ENCODE measurements at regions not wholly inside any gene's neighbourhood (a gene's known extent, or its start where the extent isn't known, plus 50 kb on each side); places are given as distances from the start of the nearest gene placed in this dataset.
A peak's percentile ranks its signal among the peaks of the same experiment; 100 is the strongest.

DNA sequence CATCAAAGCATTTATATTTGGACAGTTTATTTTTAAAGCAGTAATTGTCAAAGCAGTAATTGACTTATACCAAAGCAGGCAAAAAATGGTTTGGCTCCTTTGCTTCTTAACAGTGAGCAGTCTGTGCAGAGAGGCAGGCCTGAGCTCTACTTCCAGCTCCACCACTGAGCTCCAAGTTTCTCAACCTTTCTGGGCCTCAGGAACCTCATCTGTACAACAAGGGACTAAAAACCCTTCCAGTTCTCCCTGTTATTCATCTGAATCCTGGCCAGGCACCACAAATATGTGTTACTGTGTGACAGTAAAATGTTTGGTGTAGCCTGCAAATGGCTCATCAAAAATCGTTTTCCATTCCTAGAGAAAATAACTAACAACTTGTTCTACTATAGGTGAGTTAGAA, 88.7 kb upstream of the TTC29 start:
- TF ChIP-seq, protein P1, sequence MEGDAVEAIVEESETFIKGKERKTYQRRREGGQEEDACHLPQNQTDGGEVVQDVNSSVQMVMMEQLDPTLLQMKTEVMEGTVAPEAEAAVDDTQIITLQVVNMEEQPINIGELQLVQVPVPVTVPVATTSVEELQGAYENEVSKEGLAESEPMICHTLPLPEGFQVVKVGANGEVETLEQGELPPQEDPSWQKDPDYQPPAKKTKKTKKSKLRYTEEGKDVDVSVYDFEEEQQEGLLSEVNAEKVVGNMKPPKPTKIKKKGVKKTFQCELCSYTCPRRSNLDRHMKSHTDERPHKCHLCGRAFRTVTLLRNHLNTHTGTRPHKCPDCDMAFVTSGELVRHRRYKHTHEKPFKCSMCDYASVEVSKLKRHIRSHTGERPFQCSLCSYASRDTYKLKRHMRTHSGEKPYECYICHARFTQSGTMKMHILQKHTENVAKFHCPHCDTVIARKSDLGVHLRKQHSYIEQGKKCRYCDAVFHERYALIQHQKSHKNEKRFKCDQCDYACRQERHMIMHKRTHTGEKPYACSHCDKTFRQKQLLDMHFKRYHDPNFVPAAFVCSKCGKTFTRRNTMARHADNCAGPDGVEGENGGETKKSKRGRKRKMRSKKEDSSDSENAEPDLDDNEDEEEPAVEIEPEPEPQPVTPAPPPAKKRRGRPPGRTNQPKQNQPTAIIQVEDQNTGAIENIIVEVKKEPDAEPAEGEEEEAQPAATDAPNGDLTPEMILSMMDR (IDR thresholded peaks at IDR 0.05; ENCODE audit: control insufficient read depth, insufficient read depth, low read depth, low read length, missing control alignments), result no peak
- DNase-seq (ENCODE audit: low read depth), result peak; percentile 21
- H3K4me3 ChIP-seq (ENCODE audit: control insufficient read depth, low read depth, low read length), result no peak overlapping the region

DNA sequence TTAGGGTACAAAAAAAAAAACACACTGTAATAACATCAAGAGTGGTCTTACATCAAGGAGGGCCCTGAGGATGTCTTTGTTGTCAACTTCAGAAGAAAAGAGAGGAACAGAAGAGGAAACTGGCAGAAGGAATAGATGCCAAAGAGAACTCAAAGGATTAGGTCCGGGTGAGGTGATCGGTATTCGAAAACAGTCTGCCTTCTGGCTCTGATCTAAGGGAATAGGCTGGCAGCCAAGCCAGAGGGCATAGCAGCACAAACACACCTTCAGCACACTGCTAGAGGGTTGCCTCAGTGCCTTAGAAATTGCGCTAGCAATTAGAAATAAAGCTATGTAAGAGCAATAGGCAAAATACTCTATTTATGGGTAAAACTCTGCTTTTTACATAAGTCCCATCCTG, 91.4 kb upstream of the TTC29 start:
- TF ChIP-seq, protein P1 (IDR thresholded peaks at IDR 0.05; ENCODE audit: control insufficient read depth, insufficient read depth, low read depth, low read length, missing control alignments), result no peak
- no peak for DNase-seq (ENCODE audit: low read depth)
- H3K4me3 ChIP-seq (ENCODE audit: control insufficient read depth, low read depth, low read length), result no peak overlapping the region

- TF ChIP-seq, protein P1 (IDR thresholded peaks at IDR 0.05; ENCODE audit: control insufficient read depth, insufficient read depth, low read depth, low read length, missing control alignments), result no peak
- no peak overlapping the region for H3K4me3 ChIP-seq (ENCODE audit: control insufficient read depth, low read depth, low read length)
- DNase-seq (ENCODE audit: low read depth), result no peak
These were observed 94.4 kb upstream of the TTC29 start for GRCh38 chr4:147039976-147040575.

DNA sequence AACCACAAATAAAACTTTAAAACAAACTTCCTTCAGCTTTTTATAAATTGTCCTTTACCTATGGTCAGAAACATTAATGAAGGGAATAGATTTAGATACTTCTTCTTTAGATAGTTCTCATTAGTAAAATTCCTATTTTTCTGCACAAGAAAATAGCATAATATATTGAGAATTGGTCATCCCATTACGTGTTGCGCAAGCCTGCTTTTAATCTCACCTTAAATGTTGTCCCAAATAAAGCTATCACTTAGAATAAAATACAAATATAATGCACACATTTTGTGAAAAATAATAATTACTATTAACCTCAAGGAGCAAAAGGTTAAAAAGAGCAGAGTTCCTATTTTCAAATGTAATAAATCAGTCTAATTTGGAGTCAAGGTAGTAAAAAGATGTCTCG, 95.2 kb upstream of the TTC29 start:
- TF ChIP-seq, protein P1 (IDR thresholded peaks at IDR 0.05; ENCODE audit: control insufficient read depth, insufficient read depth, low read depth, low read length, missing control alignments), result no peak
- DNase-seq (ENCODE audit: low read depth), result no peak
- no peak overlapping the region for H3K4me3 ChIP-seq (ENCODE audit: control insufficient read depth, low read depth, low read length)

DNA sequence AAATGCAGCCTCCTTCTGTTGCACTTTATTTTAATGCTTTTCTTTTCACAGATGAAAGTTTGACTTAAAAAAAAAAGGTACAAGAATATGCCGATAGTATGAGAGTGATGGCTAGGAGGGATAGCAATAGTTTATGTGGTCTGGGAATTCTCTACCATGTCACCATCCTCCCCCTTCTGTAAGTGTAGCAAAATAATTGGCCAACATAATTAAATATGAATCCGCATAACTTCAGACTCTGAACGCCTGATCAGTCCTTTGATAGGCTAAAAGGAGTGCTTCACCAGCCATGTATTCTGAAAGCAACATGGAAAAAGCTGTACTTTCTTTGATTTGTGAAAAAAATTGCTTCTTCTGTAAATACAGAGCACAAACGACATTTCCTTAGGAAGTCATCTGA, 95.7 kb upstream of the TTC29 start:
- TF ChIP-seq, protein P1 (IDR thresholded peaks at IDR 0.05; ENCODE audit: control insufficient read depth, insufficient read depth, low read depth, low read length, missing control alignments), result no peak
- no peak overlapping the region for H3K4me3 ChIP-seq (ENCODE audit: control insufficient read depth, low read depth, low read length)
- DNase-seq (ENCODE audit: low read depth), result no peak

GRCh38 chr4:147042046-147042445, 96.4 kb upstream of the TTC29 start:
- no peak overlapping the region for H3K4me3 ChIP-seq (ENCODE audit: control insufficient read depth, low read depth, low read length)
- TF ChIP-seq, protein P1 (IDR thresholded peaks at IDR 0.05; ENCODE audit: control insufficient read depth, insufficient read depth, low read depth, low read length, missing control alignments), result no peak
- DNase-seq (ENCODE audit: low read depth), result no peak

- TF ChIP-seq, protein P1 (IDR thresholded peaks at IDR 0.05; ENCODE audit: control insufficient read depth, insufficient read depth, low read depth, low read length, missing control alignments), result no peak
- H3K4me3 ChIP-seq (ENCODE audit: control insufficient read depth, low read depth, low read length), result no peak overlapping the region
- no peak for DNase-seq (ENCODE audit: low read depth)
These were observed 98.6 kb upstream of the TTC29 start for GRCh38 chr4:147044241-147044640.

All from AG09309 (cell line).